A673 (cell line): ENCODE measurements at regions not wholly inside any gene's neighbourhood (a gene's known extent, or its start where the extent isn't known, plus 50 kb on each side); places are given as distances from the start of the nearest gene placed in this dataset.

ENCODE experiments used
- CTCF ChIP-seq: fragments of 300-800, 200-600 bp; sonication (generic); conservative IDR thresholded peaks from 2 replicates; pipeline ENCODE4 v1.5.1; 2017; ENCODE audit warnings: low read depth, mild to moderate bottlenecking, antibody characterized with exemption, low read length, moderate library complexity, mixed read lengths
- EZH2 ChIP-seq: fragments of 200-600 bp; sonication (generic); IDR thresholded peaks from 2 replicates; pipeline ENCODE4 v1.6.1; 2017; ENCODE audit warnings: borderline replicate concordance, low read depth, mild to moderate bottlenecking, mixed read lengths, antibody characterized with exemption, low read length; ENCODE audit not compliant: poor library complexity, severe bottlenecking

- no peak for TF ChIP-seq EZH2
- no peak for TF ChIP-seq CTCF
Measured at GRCh38 chr6:154672086-154672485, 61.1 kb upstream of the SCAF8 start.
